CD4-positive, alpha-beta T cell (primary cell): ENCODE measurements at regions not wholly inside any gene's neighbourhood (a gene's known extent, or its start where the extent isn't known, plus 50 kb on each side); places are given as distances from the start of the nearest gene placed in this dataset.

Experiments used
- ATAC-seq: fragments of 200-7000 bp; cut with Tn5 transposase; one replicate; pipeline ENCODE4 v1.10.0; 2022; ENCODE audit warnings: mild to moderate bottlenecking; ENCODE audit not compliant: poor library complexity
- CTCF ChIA-PET: fragments of 350-600 bp; sonication (Branson Sonifier 250); formaldehyde crosslinking; loops from one replicate; lab custom pipeline; 2021; ENCODE audit warnings: antibody characterized with exemption, inconsistent platforms; lab: Charles Lee
- POLR2A ChIA-PET: fragments of 350-600 bp; sonication (Branson Sonifier 250); formaldehyde crosslinking; loops from one replicate; lab custom pipeline; 2021; ENCODE audit warnings: antibody characterized with exemption, inconsistent platforms; lab: Charles Lee
- DNase-seq, 14 experiments: peaks; one replicate each; pipeline ENCODE4 v3.0.0-alpha.2; 2013 to 2020; ENCODE audit warnings: mixed read lengths in 2 of 14
- H3K27ac ChIP-seq, 2 donors: one replicate each; pipeline versions ENCODE4 v1.5.1 to v1.7.0; 2013; ENCODE audit warnings: low read length in 2 of 2, low read depth in 1 of 2, mild to moderate bottlenecking in 1 of 2
- H3K27me3 ChIP-seq, 2 experiments: 1 replicate in 1 of 2; 2 replicates in 1 of 2; pipeline versions ENCODE4 v1.6.1 to v1.7.0; 2013; ENCODE audit warnings: low read length in 2 of 2, control low read depth in 1 of 2, mild to moderate bottlenecking in 1 of 2, moderate library complexity in 1 of 2; ENCODE audit not compliant: insufficient read depth in 2 of 2, control insufficient read depth in 1 of 2
- H3K36me3 ChIP-seq: one replicate; pipeline ENCODE4 v1.6.1; 2013; ENCODE audit warnings: low read length, control low read depth; ENCODE audit not compliant: insufficient read depth
- H3K4me1 ChIP-seq: one replicate; pipeline ENCODE4 v1.6.1; 2013; ENCODE audit warnings: low read length, control low read depth; ENCODE audit not compliant: insufficient read depth
- H3K4me3 ChIP-seq: one replicate; pipeline ENCODE4 v1.5.1; 2013; ENCODE audit warnings: mild to moderate bottlenecking, low read length, moderate library complexity
- H3K9me3 ChIP-seq, 2 experiments: 1 replicate in 1 of 2; 2 replicates in 1 of 2; pipeline versions ENCODE4 v1.6.1 to v1.7.0; 2013; ENCODE audit warnings: low read length in 2 of 2, mild to moderate bottlenecking in 2 of 2, control low read depth in 1 of 2, moderate library complexity in 1 of 2; ENCODE audit not compliant: control insufficient read depth in 1 of 2, insufficient read depth in 1 of 2
- H3K27ac Mint-ChIP-seq: one replicate; pipeline ENCODE4 v1.8.0; 2020; ENCODE audit warnings: mixed read lengths
- H3K27me3 Mint-ChIP-seq: one replicate; pipeline ENCODE4 v1.8.0; 2021; ENCODE audit warnings: mixed read lengths
- H3K36me3 Mint-ChIP-seq: one replicate; pipeline ENCODE4 v1.8.0; 2021; ENCODE audit warnings: low read depth, mixed read lengths
- H3K4me1 Mint-ChIP-seq: one replicate; pipeline ENCODE4 v1.8.0; 2021; ENCODE audit warnings: low read depth, mixed read lengths
- H3K4me3 Mint-ChIP-seq: one replicate; pipeline ENCODE4 v1.8.0; 2020; ENCODE audit warnings: mild to moderate bottlenecking, mixed read lengths
- H3K9me3 Mint-ChIP-seq: one replicate; pipeline ENCODE4 v1.8.0; 2020; ENCODE audit warnings: mixed read lengths
- intact Hi-C, 2 experiments: fragments of 100-400 bp; cut with DNase I in 1 of 2; cut with micrococcal nuclease in 1 of 2; formaldehyde crosslinking; loops; one replicate each; pipeline versions ENCODE4 v1.15.1 to v1.9.0; 2023 to 2025; cut with DNase I, micrococcal nuclease
- TF ChIP-seq, protein P1 (sequence below): fragments of 200-600 bp; IDR thresholded peaks from one replicate; pipeline ENCODE4 v1.8.0; 2022; ENCODE audit warnings: antibody characterized with exemption, mild to moderate bottlenecking

DNA sequence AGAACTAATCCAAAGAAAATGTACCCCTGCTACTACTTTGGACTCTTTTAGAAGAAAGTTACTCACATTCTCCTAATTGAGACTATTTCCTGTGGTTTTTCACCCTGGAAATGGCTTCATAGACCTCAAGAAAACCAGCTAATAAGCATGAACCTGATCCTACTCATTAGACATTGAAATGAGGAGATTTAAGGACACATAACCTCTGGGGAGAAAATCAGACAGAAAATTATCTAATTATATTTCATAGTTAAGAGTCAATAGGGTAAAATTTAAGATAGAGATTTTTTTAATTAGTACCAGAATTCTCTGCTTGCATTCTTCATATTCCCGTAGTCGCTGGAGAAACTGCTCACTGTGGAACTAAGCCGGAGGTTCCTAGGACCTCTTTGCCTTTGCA is 114.6 kb upstream of the ACP3 start:
- H3K27ac ChIP-seq: no peak overlapping the region
- intact Hi-C loops: no loop called here
- no peak overlapping the region for H3K27ac Mint-ChIP-seq

DNA sequence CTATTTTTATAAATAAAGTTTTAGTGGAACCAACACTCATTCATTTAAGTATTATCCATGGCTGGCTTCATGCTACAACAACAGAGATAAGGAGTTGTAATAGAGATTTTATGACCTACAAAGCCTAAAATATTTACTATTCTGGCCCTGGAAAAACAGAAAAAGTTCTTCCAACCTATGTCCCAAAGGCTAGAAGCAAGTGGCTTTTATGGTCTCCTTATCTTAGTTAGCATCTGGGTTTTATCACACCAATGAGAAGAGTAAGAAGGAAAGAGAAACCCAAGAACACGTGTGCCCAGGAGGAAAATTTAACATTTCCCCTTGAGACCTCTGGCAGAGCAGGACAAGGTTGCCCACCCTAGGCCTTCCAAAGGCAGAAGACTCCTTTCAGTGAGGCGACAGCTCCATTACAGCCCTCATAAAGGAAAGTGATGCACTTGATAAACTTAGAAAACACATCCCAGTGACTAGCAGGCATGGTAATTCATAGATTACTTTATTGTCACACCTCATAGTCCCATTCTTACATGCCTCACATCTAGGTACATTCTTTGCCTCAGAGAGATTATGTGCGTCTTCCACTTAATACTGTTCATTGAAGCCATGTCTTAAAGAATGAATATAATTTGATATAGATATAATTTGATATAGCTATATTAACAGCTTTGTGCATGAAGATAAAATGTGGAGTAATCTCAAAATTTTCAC is 113.2 kb upstream of the ACP3 start:
- CTCF ChIA-PET: no interaction called here
- DNase-seq (no peak), ATAC-seq (no peak)
- Histone ChIP-seq H3K4me3 (no peak overlapping the region), H3K27me3 (no peaks in the 10 kb centered on the region), H3K27ac (no peak overlapping the region), H3K9me3 (no peaks in the 10 kb centered on the region), H3K4me1 (no peaks in the 10 kb centered on the region), H3K36me3 (no peaks in the 10 kb centered on the region)
- intact Hi-C loops: no loop called here
- Mint-ChIP-seq H3K27ac (no peak overlapping the region), H3K9me3 (no peaks in the 10 kb centered on the region), H3K27me3 (peaks cover 13% of the 10 kb centered on the region), H3K36me3 (no peaks in the 10 kb centered on the region), H3K4me3 (no peak overlapping the region), H3K4me1 (no peaks in the 10 kb centered on the region)
- TF ChIP-seq, protein P1, sequence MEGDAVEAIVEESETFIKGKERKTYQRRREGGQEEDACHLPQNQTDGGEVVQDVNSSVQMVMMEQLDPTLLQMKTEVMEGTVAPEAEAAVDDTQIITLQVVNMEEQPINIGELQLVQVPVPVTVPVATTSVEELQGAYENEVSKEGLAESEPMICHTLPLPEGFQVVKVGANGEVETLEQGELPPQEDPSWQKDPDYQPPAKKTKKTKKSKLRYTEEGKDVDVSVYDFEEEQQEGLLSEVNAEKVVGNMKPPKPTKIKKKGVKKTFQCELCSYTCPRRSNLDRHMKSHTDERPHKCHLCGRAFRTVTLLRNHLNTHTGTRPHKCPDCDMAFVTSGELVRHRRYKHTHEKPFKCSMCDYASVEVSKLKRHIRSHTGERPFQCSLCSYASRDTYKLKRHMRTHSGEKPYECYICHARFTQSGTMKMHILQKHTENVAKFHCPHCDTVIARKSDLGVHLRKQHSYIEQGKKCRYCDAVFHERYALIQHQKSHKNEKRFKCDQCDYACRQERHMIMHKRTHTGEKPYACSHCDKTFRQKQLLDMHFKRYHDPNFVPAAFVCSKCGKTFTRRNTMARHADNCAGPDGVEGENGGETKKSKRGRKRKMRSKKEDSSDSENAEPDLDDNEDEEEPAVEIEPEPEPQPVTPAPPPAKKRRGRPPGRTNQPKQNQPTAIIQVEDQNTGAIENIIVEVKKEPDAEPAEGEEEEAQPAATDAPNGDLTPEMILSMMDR: no peak
- POLR2A ChIA-PET: no interaction called here

More for the DNA sequence above, 114.6 kb upstream of the ACP3 start:
- no peak for DNase-seq
- no peaks in the 10 kb centered on the region for H3K9me3 ChIP-seq
- Mint-ChIP-seq H3K36me3 (no peaks in the 10 kb centered on the region), H3K9me3 (no peaks in the 10 kb centered on the region), H3K4me3 (no peak overlapping the region), H3K4me1 (no peaks in the 10 kb centered on the region), H3K27me3 (peaks cover 11% of the 10 kb centered on the region)
- ChIA-PET POLR2A (no interaction called here), CTCF (no interaction called here)
- no peak for ATAC-seq
- H3K36me3 ChIP-seq: no peaks in the 10 kb centered on the region
- H3K4me1 ChIP-seq: no peaks in the 10 kb centered on the region
- TF ChIP-seq, protein P1: no peak
- H3K27me3 ChIP-seq: no peaks in the 10 kb centered on the region
- no peak overlapping the region for H3K4me3 ChIP-seq

DNA sequence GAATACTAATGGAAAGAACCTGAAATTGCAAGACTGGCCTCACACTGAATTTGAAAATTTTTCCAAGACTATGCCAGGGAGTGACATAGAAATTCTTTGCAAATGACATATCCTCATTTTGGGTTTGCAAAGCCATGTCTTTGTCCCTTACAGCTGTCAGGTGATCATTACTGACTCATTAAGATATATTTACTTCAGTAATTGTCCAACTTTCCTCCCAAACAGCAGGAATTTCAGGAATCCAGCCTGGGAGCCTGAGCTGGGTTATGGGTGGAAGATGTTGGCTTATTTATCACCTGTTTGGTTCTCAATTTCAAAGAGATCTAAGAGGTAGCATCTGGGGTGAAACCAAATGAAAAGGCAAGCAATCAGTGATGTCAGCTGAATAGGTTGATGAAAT is 111.6 kb upstream of the ACP3 start:
- TF ChIP-seq, protein P1: no peak
- H3K36me3 ChIP-seq: no peaks in the 10 kb centered on the region
- no peak overlapping the region for H3K4me3 Mint-ChIP-seq
- H3K27ac Mint-ChIP-seq: no peak overlapping the region
- no peak for ATAC-seq
- DNase-seq: no peak
- no peaks in the 10 kb centered on the region for H3K36me3 Mint-ChIP-seq
- H3K4me1 ChIP-seq: no peaks in the 10 kb centered on the region
- intact Hi-C loops: no loop called here
- no peaks in the 10 kb centered on the region for H3K4me1 Mint-ChIP-seq
- ChIA-PET POLR2A (no interaction called here), CTCF (no interaction called here)
- peaks cover 17% of the 10 kb centered on the region for H3K27me3 Mint-ChIP-seq
- H3K27me3 ChIP-seq: no peaks in the 10 kb centered on the region
- H3K27ac ChIP-seq: no peak overlapping the region
- H3K4me3 ChIP-seq: no peak overlapping the region
- H3K9me3 ChIP-seq: no peaks in the 10 kb centered on the region
- H3K9me3 Mint-ChIP-seq: no peaks in the 10 kb centered on the region
